Loucy (cell line): ENCODE measurements at regions not wholly inside any gene's neighbourhood (a gene's known extent, or its start where the extent isn't known, plus 50 kb on each side); places are given as distances from the start of the nearest gene placed in this dataset.

ENCODE experiments used
- H2AFZ ChIP-seq: fragments of 200-600 bp; sonication (generic); 2 replicates; pipeline ENCODE4 v1.6.0; 2016; ENCODE audit warnings: antibody characterized with exemption, mild to moderate bottlenecking, low read length, moderate library complexity
- H3F3A ChIP-seq: fragments of 200-600 bp; 2 replicates; pipeline ENCODE4 v1.6.0; 2016; ENCODE audit warnings: antibody characterized with exemption, low read depth, mild to moderate bottlenecking
- H3K27me3 ChIP-seq: fragments of 200-600 bp; sonication (generic); 2 replicates; pipeline ENCODE4 v1.6.1; 2014; ENCODE audit warnings: low read length, mild to moderate bottlenecking; ENCODE audit not compliant: insufficient read depth, poor library complexity, severe bottlenecking
- H3K36me3 ChIP-seq: fragments of 200-600 bp; sonication (generic); 2 replicates; pipeline ENCODE4 v1.6.1; 2016; ENCODE audit warnings: low read length; ENCODE audit not compliant: insufficient read depth
- H3K4me1 ChIP-seq: fragments of 200-600 bp; sonication (generic); 2 replicates; pipeline ENCODE4 v1.5.1; 2014; ENCODE audit warnings: low read length, mild to moderate bottlenecking; ENCODE audit not compliant: insufficient read depth, poor library complexity, severe bottlenecking
- H3K4me2 ChIP-seq: fragments of 200-600 bp; sonication (generic); 2 replicates; pipeline ENCODE4 v1.6.0; 2014; ENCODE audit warnings: antibody characterized with exemption, low read length, low read depth, mild to moderate bottlenecking; ENCODE audit not compliant: poor library complexity, severe bottlenecking
- H3K4me3 ChIP-seq: fragments of 200-600 bp; sonication (generic); 2 replicates; pipeline ENCODE4 v1.5.1; 2014; ENCODE audit warnings: low read length, mild to moderate bottlenecking, mixed read lengths; ENCODE audit not compliant: poor library complexity, severe bottlenecking
- H3K79me2 ChIP-seq: fragments of 200-600 bp; sonication (generic); 2 replicates; pipeline ENCODE4 v1.6.1; 2014; ENCODE audit warnings: low read length; ENCODE audit not compliant: insufficient read depth
- H3K9ac ChIP-seq: fragments of 200-600 bp; sonication (generic); 2 replicates; pipeline ENCODE4 v1.6.0; 2014; ENCODE audit warnings: mild to moderate bottlenecking, low read depth, low read length, moderate library complexity; ENCODE audit not compliant: poor library complexity, severe bottlenecking
- H3K9me2 ChIP-seq: fragments of 200-600 bp; sonication (generic); replicated peaks from 2 replicates; pipeline ENCODE4 v1.6.1; 2016; ENCODE audit warnings: low read depth, low read length, mixed read lengths
- H3K9me3 ChIP-seq: fragments of 200-600 bp; sonication (generic); 2 replicates; pipeline ENCODE4 v1.6.1; 2014; ENCODE audit warnings: mild to moderate bottlenecking, antibody characterized with exemption, low read length, low read depth; ENCODE audit not compliant: insufficient read depth
- H4K20me1 ChIP-seq: fragments of 200-600 bp; sonication (generic); 2 replicates; pipeline ENCODE4 v1.6.0; 2014; ENCODE audit warnings: antibody characterized with exemption, low read length, mild to moderate bottlenecking; ENCODE audit not compliant: insufficient read depth, poor library complexity, severe bottlenecking
- EZH2phosphoT487 ChIP-seq: fragments of 200-600 bp; IDR thresholded peaks from 2 replicates; pipeline ENCODE4 v1.6.1; 2018; ENCODE audit warnings: antibody characterized with exemption, mild to moderate bottlenecking, moderate library complexity, borderline replicate concordance
- TF ChIP-seq, protein P1 (sequence below): fragments of 200-600 bp; sonication (generic); conservative IDR thresholded peaks from 2 replicates; pipeline ENCODE4 v1.5.1; 2014; ENCODE audit warnings: mild to moderate bottlenecking, antibody characterized with exemption, low read length

DNA sequence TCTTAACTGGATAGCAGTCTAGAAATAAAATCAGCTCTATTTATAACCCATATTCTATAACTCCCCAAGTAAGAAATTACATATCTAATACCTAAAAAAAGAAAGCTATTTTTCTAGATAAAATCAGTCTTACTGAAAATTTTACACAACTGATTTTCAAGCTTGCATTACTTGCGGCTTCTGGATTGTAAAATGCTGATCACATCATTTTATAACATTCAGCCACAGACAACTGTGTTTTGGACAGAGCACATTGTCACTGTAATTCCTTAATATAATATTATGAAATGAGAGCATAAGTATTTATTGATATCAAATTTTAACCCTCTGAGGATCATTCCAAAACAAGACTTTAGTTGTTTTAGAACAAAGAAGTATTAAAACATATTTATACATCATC, 78.5 kb upstream of the ARID2 start:
- Histone ChIP-seq H3K4me3 (no peak overlapping the region), H3K9me3 (no peaks in the 10 kb centered on the region), H3K27me3 (no peaks in the 10 kb centered on the region), H3K79me2 (no peaks in the 10 kb centered on the region), H3K4me2 (no peak overlapping the region), H3K9ac (no peak overlapping the region), H3K4me1 (no peaks in the 10 kb centered on the region), H3F3A (no peaks in the 10 kb centered on the region), H2AFZ (no peak overlapping the region), H4K20me1 (no peaks in the 10 kb centered on the region), H3K36me3 (no peaks in the 10 kb centered on the region), H3K9me2 (no peaks in the 10 kb centered on the region)
- no peak for TF ChIP-seq EZH2phosphoT487
- TF ChIP-seq, protein P1, sequence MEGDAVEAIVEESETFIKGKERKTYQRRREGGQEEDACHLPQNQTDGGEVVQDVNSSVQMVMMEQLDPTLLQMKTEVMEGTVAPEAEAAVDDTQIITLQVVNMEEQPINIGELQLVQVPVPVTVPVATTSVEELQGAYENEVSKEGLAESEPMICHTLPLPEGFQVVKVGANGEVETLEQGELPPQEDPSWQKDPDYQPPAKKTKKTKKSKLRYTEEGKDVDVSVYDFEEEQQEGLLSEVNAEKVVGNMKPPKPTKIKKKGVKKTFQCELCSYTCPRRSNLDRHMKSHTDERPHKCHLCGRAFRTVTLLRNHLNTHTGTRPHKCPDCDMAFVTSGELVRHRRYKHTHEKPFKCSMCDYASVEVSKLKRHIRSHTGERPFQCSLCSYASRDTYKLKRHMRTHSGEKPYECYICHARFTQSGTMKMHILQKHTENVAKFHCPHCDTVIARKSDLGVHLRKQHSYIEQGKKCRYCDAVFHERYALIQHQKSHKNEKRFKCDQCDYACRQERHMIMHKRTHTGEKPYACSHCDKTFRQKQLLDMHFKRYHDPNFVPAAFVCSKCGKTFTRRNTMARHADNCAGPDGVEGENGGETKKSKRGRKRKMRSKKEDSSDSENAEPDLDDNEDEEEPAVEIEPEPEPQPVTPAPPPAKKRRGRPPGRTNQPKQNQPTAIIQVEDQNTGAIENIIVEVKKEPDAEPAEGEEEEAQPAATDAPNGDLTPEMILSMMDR: no peak

DNA sequence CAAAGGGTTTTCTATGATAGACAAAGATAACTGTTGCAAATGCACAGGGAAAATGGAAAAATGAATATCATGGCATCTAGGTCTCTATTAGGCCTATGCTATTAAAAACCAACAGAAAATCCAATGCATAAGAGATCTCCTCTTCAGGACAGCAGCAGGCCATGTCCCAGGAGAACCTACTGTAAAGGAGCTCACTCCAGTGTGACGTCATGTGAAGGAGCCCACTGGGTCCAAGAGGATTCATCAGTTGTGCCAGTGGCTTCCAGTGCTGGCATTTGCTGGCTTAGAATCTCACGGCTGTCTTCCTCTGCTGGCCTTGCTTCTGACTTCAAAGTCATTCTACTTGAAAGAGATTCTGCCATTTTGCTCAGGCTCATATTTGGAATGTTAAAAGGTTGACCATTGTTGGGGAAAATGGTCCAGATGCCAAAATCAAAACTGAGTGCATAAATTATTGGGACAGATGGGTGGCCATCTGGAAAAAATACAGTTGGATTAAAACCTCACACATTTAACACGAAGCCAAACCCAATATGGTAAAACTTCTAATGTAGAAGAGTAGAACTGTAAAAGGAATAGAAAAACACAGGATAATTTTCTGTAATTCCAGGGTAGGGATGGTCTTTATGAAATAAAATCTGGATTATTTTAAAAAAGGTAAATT, 75.4 kb upstream of the ARID2 start:
- Histone ChIP-seq H3K4me1 (no peaks in the 10 kb centered on the region), H2AFZ (no peak overlapping the region), H3K4me3 (no peak overlapping the region), H3K27me3 (no peaks in the 10 kb centered on the region), H3K9ac (no peak overlapping the region), H3K36me3 (no peaks in the 10 kb centered on the region), H3F3A (no peaks in the 10 kb centered on the region), H3K79me2 (no peaks in the 10 kb centered on the region), H3K4me2 (no peak overlapping the region), H3K9me2 (no peaks in the 10 kb centered on the region), H4K20me1 (no peaks in the 10 kb centered on the region), H3K9me3 (no peaks in the 10 kb centered on the region)
- TF ChIP-seq EZH2phosphoT487: no peak
- TF ChIP-seq, protein P1: no peak

DNA sequence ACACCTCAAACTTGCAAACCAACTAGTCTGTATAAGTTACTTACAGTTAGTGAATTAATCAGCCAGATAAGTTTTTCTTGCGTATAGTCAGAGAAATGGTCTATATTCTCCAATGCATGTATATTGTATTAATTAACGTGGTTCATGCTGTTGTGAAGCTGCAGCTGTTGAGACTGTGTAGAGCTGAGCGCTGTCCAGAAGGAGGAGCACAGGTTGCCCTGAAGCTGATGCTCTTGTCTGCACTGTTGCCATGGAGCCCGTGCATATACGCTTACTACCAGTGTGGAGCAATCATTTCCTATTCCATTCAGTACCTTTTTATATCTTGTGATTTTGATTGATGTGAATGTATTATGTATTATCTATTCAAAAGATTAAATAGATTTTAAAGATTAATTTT, 74.3 kb upstream of the ARID2 start:
- Histone ChIP-seq H3K4me2 (no peak overlapping the region), H3K36me3 (no peaks in the 10 kb centered on the region), H3K9me3 (no peaks in the 10 kb centered on the region), H3K79me2 (no peaks in the 10 kb centered on the region), H3F3A (no peaks in the 10 kb centered on the region), H3K4me3 (no peak overlapping the region), H3K4me1 (no peaks in the 10 kb centered on the region), H4K20me1 (no peaks in the 10 kb centered on the region), H3K9ac (no peak overlapping the region), H3K27me3 (no peaks in the 10 kb centered on the region), H2AFZ (no peak overlapping the region), H3K9me2 (no peaks in the 10 kb centered on the region)
- no peak for TF ChIP-seq EZH2phosphoT487
- TF ChIP-seq, protein P1: peak; percentile 53
